Naive thymus-derived CD4-positive, alpha-beta T cell (primary cell): ENCODE measurements at regions not wholly inside any gene's neighbourhood (a gene's known extent, or its start where the extent isn't known, plus 50 kb on each side); places are given as distances from the start of the nearest gene placed in this dataset.

ENCODE experiments used
- ATAC-seq: fragments of 150-1000 bp; cut with Tn5 transposase; 2 replicates; pipeline ENCODE4 v1.10.0; 2021; ENCODE audit warnings: mild to moderate bottlenecking, moderate library complexity
- CTCF ChIA-PET: fragments of 350-600 bp; sonication (Branson Sonifier 250); formaldehyde crosslinking; loops from one replicate; lab custom pipeline; 2021; ENCODE audit warnings: antibody characterized with exemption; lab: Charles Lee
- POLR2A ChIA-PET: fragments of 350-600 bp; sonication (Branson Sonifier 250); formaldehyde crosslinking; loops from one replicate; lab custom pipeline; 2021; ENCODE audit warnings: antibody characterized with exemption, inconsistent platforms; lab: Charles Lee
- DNase-seq, 9 donors: peaks; one replicate each; pipeline versions ENCODE4 v3.0.0 to v3.0.0-alpha.2; 2020 to 2022; ENCODE audit warnings: mixed read lengths in 1 of 9
- H3K27ac ChIP-seq: one replicate; pipeline ENCODE4 v1.7.0; 2013; ENCODE audit warnings: mild to moderate bottlenecking, low read depth, low read length, moderate library complexity
- H3K27me3 ChIP-seq, 2 donors: one replicate each; pipeline ENCODE4 v1.7.0; 2013; ENCODE audit warnings: low read length in 2 of 2, mild to moderate bottlenecking in 2 of 2, moderate library complexity in 2 of 2; ENCODE audit not compliant: control insufficient read depth in 2 of 2, insufficient read depth in 2 of 2
- H3K36me3 ChIP-seq, 3 experiments: 1 replicate in 2 of 3; 2 replicates in 1 of 3; pipeline ENCODE4 v1.7.0; 2013; ENCODE audit warnings: low read length in 3 of 3, mild to moderate bottlenecking in 3 of 3, moderate library complexity in 1 of 3; ENCODE audit not compliant: insufficient read depth in 3 of 3, control insufficient read depth in 2 of 3
- H3K4me1 ChIP-seq, 2 donors: one replicate each; pipeline ENCODE4 v1.7.0; 2013; ENCODE audit warnings: low read length in 2 of 2, mild to moderate bottlenecking in 2 of 2, moderate library complexity in 1 of 2; ENCODE audit not compliant: control insufficient read depth in 2 of 2, insufficient read depth in 2 of 2
- H3K4me3 ChIP-seq: 2 replicates; pipeline ENCODE4 v1.7.0; 2013; ENCODE audit warnings: mild to moderate bottlenecking, low read length
- H3K9me3 ChIP-seq, 3 experiments: 1 replicate in 2 of 3; 2 replicates in 1 of 3; pipeline ENCODE4 v1.7.0; 2013; ENCODE audit warnings: low read length in 3 of 3; ENCODE audit not compliant: control insufficient read depth in 2 of 3
- H3K27ac Mint-ChIP-seq, 9 donors: one replicate each; pipeline ENCODE4 v1.8.0; 2020 to 2022; ENCODE audit warnings: mixed read lengths in 9 of 9, mild to moderate bottlenecking in 8 of 9, moderate library complexity in 5 of 9, inconsistent platforms in 2 of 9
- H3K27me3 Mint-ChIP-seq, 5 donors: one replicate each; pipeline ENCODE4 v1.8.0; 2021 to 2022; ENCODE audit warnings: mixed read lengths in 5 of 5, mild to moderate bottlenecking in 1 of 5
- H3K36me3 Mint-ChIP-seq, 5 donors: one replicate each; pipeline ENCODE4 v1.8.0; 2020 to 2022; ENCODE audit warnings: mixed read lengths in 5 of 5, mild to moderate bottlenecking in 3 of 5, inconsistent platforms in 1 of 5
- H3K4me1 Mint-ChIP-seq, 7 donors: one replicate each; pipeline ENCODE4 v1.8.0; 2020 to 2022; ENCODE audit warnings: mixed read lengths in 7 of 7, mild to moderate bottlenecking in 3 of 7, inconsistent platforms in 1 of 7
- H3K4me3 Mint-ChIP-seq, 10 donors: one replicate each; pipeline ENCODE4 v1.8.0; 2020 to 2022; ENCODE audit warnings: mild to moderate bottlenecking in 10 of 10, mixed read lengths in 10 of 10, moderate library complexity in 6 of 10, inconsistent platforms in 2 of 10
- H3K9me3 Mint-ChIP-seq, 11 donors: one replicate each; pipeline ENCODE4 v1.8.0; 2020 to 2022; ENCODE audit warnings: mixed read lengths in 11 of 11, mild to moderate bottlenecking in 4 of 11, inconsistent platforms in 1 of 11, moderate library complexity in 1 of 11
- intact Hi-C, 2 donors: fragments of 100-400 bp; cut with micrococcal nuclease; formaldehyde crosslinking; loops; one replicate each; pipeline ENCODE4 v1.15.1; 2023

DNA sequence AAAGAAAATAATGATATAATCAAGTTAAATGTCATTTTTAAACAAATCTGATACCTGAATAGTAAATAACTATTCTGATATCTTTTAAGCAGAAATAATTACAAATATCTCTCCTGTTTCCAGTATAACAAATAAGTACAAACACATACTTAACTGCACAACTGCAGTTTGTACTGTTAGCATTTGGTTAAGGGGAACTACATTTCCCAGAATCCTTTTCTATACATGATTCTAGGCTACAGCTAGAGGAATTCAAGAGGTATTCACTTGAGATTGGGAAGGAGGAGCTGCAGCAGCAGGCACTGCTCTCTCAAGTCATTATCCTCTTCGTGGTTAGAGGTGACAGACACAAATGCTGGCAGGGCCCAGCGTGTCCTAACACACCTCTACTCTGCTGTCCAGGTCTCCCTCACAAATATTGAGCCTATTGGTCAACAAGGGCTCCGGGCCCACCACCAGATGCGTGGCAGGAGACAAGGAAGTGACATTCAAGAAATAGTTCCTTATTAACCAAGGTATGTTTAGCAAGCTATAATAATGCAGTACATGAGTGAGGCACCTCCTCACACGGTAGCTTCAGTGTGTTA, 255.1 kb upstream of the MKLN1 start:
- no peak overlapping the region for H3K4me3 ChIP-seq
- DNase-seq (peak in 2 of 9 donors; percentile 20 to 35), ATAC-seq (peak; percentile 38)
- peaks cover 0 to 16% (median 5%) of the 10 kb centered on the region in 3 experiments for H3K36me3 ChIP-seq
- Mint-ChIP-seq H3K27me3 (no peaks in the 10 kb centered on the region), H3K4me1 (peaks cover 27 to 65% (median 50%) of the 10 kb centered on the region in 7 donors), H3K4me3 (peak overlapping the region in 7 of 10 donors; percentile 12 to 54 (median 44)), H3K27ac (peak overlapping the region in 7 of 9 donors; percentile 19 to 86 (median 50)), H3K36me3 (peaks cover 0 to 30% (median 11%) of the 10 kb centered on the region in 5 donors), H3K9me3 (no peaks in the 10 kb centered on the region)
- ChIA-PET CTCF (no interaction called here), POLR2A (interaction anchor here (0.6 to 1.3 kb wide), 3 partner anchors 10 to 255 kb away, joined by 3 read pairs; partner anchors contain the start of gene MKLN1)
- H3K9me3 ChIP-seq, result no peaks in the 10 kb centered on the region
- no peak overlapping the region for H3K27ac ChIP-seq
- H3K27me3 ChIP-seq, result no peaks in the 10 kb centered on the region
- intact Hi-C loops, result no loop called here
- H3K4me1 ChIP-seq, result peaks cover 33 to 68% of the 10 kb centered on the region in 2 donors

DNA sequence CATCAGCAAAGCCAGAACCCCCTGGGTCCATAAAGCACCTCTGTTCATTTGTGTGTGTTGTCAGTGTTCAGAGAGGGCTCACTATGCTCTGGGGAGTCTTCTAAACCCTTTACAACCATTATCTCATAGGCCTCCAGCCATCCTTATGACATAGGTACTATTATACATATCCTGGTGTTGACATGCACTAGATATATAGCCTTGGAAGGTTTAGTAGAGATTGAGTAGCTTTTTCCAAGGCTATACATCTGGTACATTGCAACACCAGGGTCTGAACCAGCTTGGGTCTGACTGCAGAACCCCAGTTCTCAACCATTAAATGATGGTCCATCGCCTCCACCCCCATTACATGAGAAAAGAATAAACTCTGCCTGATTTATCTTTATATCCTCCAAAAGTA, 253.6 kb upstream of the MKLN1 start:
- Histone ChIP-seq H3K27ac (no peak overlapping the region), H3K36me3 (peaks cover 0 to 11% (median 5%) of the 10 kb centered on the region in 3 experiments), H3K4me3 (no peak overlapping the region), H3K9me3 (no peaks in the 10 kb centered on the region), H3K27me3 (no peaks in the 10 kb centered on the region), H3K4me1 (peaks cover 20 to 60% of the 10 kb centered on the region in 2 donors)
- peaks cover 0 to 26% (median 11%) of the 10 kb centered on the region in 5 donors for H3K36me3 Mint-ChIP-seq
- intact Hi-C loops, result loop anchor here in 1 of 2 donors (2.0 kb wide), 2 partner anchors 13 to 17 kb away; no protein-coding TSS in a partner anchor
- no peaks in the 10 kb centered on the region for H3K27me3 Mint-ChIP-seq
- peak overlapping the region in 5 of 10 donors; percentile 4 to 37 (median 6) for H3K4me3 Mint-ChIP-seq
- no peak for DNase-seq
- H3K27ac Mint-ChIP-seq, result peak overlapping the region in 7 of 9 donors; percentile 15 to 81 (median 63)
- no peaks in the 10 kb centered on the region for H3K9me3 Mint-ChIP-seq
- H3K4me1 Mint-ChIP-seq, result peaks cover 12 to 51% (median 38%) of the 10 kb centered on the region in 7 donors
- ChIA-PET CTCF (interaction anchor here (0.6 kb wide), 1 partner anchor 198 kb away, joined by 3 read pairs; no protein-coding TSS in a partner anchor), POLR2A (interaction anchor here (0.7 to 1.5 kb wide), 2 partner anchors 33 to 94 kb away, joined by 3 to 4 read pairs; no protein-coding TSS in a partner anchor)
- ATAC-seq, result peak; percentile 11

DNA sequence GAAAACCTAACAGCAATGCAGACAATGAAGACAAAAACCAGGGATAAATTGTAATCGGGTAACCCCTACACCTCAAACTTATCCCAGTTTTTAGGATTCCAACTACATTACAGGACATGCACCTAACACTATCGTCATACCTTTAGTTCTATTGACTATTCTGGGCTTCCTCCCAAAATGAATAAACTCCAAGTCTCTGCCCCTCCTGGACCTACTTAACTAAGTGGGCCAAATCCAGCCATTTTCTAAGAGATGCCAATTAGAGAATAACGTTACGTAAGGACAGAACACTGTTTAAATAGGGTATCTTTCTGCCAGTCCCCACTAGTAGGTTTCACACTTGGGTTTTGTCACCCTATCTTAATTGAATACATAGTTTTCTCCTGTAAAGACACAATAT, 253.1 kb upstream of the MKLN1 start:
- Histone ChIP-seq H3K27ac (no peak overlapping the region), H3K36me3 (peaks cover 0 to 11% (median 5%) of the 10 kb centered on the region in 3 experiments), H3K4me3 (no peak overlapping the region), H3K9me3 (no peaks in the 10 kb centered on the region), H3K4me1 (peaks cover 17 to 65% of the 10 kb centered on the region in 2 donors), H3K27me3 (no peaks in the 10 kb centered on the region)
- Mint-ChIP-seq H3K27me3 (no peaks in the 10 kb centered on the region), H3K36me3 (peaks cover 0 to 26% (median 11%) of the 10 kb centered on the region in 5 donors), H3K4me3 (peak overlapping the region in 2 of 10 donors; percentile 4 to 5), H3K4me1 (peaks cover 7 to 46% (median 33%) of the 10 kb centered on the region in 7 donors), H3K9me3 (no peaks in the 10 kb centered on the region), H3K27ac (peak overlapping the region in 7 of 9 donors; percentile 1 to 81 (median 60))
- ATAC-seq (no peak), DNase-seq (no peak)
- intact Hi-C loops, result loop anchor here in 1 of 2 donors (2.0 kb wide), 2 partner anchors 14 to 16 kb away; no protein-coding TSS in a partner anchor
- POLR2A ChIA-PET, result interaction anchor here (0.7 to 1.5 kb wide), 2 partner anchors 32 to 95 kb away, joined by 3 to 4 read pairs; no protein-coding TSS in a partner anchor
- CTCF ChIA-PET, result no interaction called here

DNA sequence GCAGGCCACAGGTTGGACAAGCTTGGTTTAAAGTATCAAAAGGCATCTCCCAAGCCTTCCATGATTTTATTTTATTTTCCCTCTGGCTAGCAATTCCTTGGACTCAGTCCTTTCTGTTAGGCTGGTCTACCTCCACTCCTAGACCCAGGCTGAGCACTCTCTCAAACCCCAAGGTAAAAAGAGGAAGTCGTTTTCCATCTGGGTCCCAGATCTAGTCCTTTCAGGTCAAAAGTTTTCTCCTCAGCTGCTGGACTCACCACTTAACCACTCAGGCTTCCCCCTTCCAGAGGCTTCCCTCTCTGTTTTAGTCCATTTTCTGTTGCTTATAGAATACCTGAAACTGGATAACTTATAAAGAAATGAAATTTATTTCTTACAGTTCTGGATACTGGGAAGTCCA, 252.3 kb upstream of the MKLN1 start:
- CTCF ChIA-PET, result interaction anchor here (0.6 to 1.0 kb wide), 2 partner anchors 9 to 12 kb away, joined by 3 to 4 read pairs; no protein-coding TSS in a partner anchor
- peaks cover 0 to 26% (median 11%) of the 10 kb centered on the region in 5 donors for H3K36me3 Mint-ChIP-seq
- POLR2A ChIA-PET, result interaction anchor here (1.5 kb wide), 1 partner anchor 32 kb away, joined by 4 read pairs; no protein-coding TSS in a partner anchor

DNA sequence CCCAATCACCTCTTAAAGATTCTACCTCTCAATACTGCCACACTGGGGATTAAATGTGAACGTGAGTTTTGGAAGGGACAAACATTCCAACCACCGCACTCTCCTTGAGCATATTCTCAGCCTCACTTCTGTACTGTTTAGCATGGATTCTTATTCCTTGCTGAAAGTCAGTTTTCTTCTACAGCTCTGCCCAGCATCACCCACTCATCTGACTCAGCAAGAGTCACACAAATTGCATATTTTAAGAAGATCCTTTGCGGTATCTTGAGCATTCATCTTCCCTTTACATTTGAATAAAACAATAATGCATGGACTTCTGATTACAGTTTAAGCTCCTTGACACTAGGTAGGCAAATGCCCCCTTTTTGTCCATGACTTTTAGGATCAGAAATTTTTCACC, 251.6 kb upstream of the MKLN1 start:
- Mint-ChIP-seq H3K36me3 (peaks cover 0 to 26% (median 11%) of the 10 kb centered on the region in 5 donors), H3K27me3 (no peaks in the 10 kb centered on the region), H3K4me1 (peaks cover 0 to 37% (median 23%) of the 10 kb centered on the region in 7 donors), H3K27ac (peak overlapping the region in 6 of 9 donors; percentile 12 to 95 (median 66)), H3K9me3 (no peaks in the 10 kb centered on the region), H3K4me3 (peak overlapping the region in 3 of 10 donors; percentile 3 to 24 (median 12))
- Histone ChIP-seq H3K27ac (no peak overlapping the region), H3K4me3 (no peak overlapping the region), H3K27me3 (no peaks in the 10 kb centered on the region), H3K9me3 (no peaks in the 10 kb centered on the region), H3K36me3 (peaks cover 0 to 11% (median 5%) of the 10 kb centered on the region in 3 experiments), H3K4me1 (peaks cover 17 to 67% of the 10 kb centered on the region in 2 donors)
- no peak for ATAC-seq
- no peak for DNase-seq
- POLR2A ChIA-PET, result no interaction called here
- CTCF ChIA-PET, result interaction anchor here (1.0 kb wide), 1 partner anchor 10 kb away, joined by 3 read pairs; no protein-coding TSS in a partner anchor
- intact Hi-C loops, result no loop called here

More for the DNA sequence above, 252.3 kb upstream of the MKLN1 start:
- peaks cover 17 to 67% of the 10 kb centered on the region in 2 donors for H3K4me1 ChIP-seq
- no peak overlapping the region for H3K4me3 ChIP-seq
- no peaks in the 10 kb centered on the region for H3K9me3 ChIP-seq
- H3K27ac Mint-ChIP-seq, result peak overlapping the region in 7 of 9 donors; percentile 8 to 95 (median 67)
- ATAC-seq, result no peak
- no peaks in the 10 kb centered on the region for H3K9me3 Mint-ChIP-seq
- no peak overlapping the region for H3K4me3 Mint-ChIP-seq
- intact Hi-C loops, result loop anchor here in 1 of 2 donors (2.0 kb wide), 2 partner anchors 15 kb away; no protein-coding TSS in a partner anchor
- peaks cover 0 to 11% (median 5%) of the 10 kb centered on the region in 3 experiments for H3K36me3 ChIP-seq
- H3K27me3 ChIP-seq, result no peaks in the 10 kb centered on the region
- H3K27me3 Mint-ChIP-seq, result no peaks in the 10 kb centered on the region
- H3K27ac ChIP-seq, result no peak overlapping the region
- DNase-seq, result no peak
- peaks cover 3 to 39% (median 26%) of the 10 kb centered on the region in 7 donors for H3K4me1 Mint-ChIP-seq

DNA sequence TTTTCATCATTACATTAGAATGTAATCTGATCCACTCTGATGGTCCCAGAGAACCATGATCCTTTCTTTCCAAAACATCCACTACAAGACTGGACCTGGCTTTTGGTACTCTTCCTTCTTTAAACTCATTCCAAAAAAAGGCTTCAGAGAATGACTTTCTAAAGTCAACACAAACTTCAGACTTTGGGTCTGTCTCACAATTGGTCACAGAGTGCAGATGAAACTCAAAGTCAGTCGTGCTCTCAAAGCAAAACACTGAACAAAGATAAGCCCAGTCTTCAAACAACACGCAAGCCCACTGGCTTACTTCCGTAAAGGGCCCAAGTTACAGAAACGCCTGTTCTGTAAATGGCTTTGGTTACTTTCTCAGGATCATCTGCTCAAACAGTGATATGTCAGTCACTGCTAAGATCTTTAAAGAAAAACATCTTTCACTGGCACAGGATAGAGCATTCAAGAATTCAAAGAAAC, 250.9 kb upstream of the MKLN1 start:
- no peak for ATAC-seq
- intact Hi-C loops, result no loop called here
- Histone ChIP-seq H3K27ac (no peak overlapping the region), H3K36me3 (peaks cover 0 to 11% (median 5%) of the 10 kb centered on the region in 3 experiments), H3K4me3 (no peak overlapping the region), H3K4me1 (peaks cover 17 to 67% of the 10 kb centered on the region in 2 donors), H3K27me3 (no peaks in the 10 kb centered on the region), H3K9me3 (no peaks in the 10 kb centered on the region)
- H3K27me3 Mint-ChIP-seq, result no peaks in the 10 kb centered on the region
- H3K9me3 Mint-ChIP-seq, result no peaks in the 10 kb centered on the region
- H3K36me3 Mint-ChIP-seq, result peaks cover 0 to 26% (median 11%) of the 10 kb centered on the region in 5 donors
- peak overlapping the region in 6 of 9 donors; percentile 12 to 95 (median 69) for H3K27ac Mint-ChIP-seq
- CTCF ChIA-PET, result no interaction called here
- peak overlapping the region in 6 of 10 donors; percentile 3 to 70 (median 58) for H3K4me3 Mint-ChIP-seq
- POLR2A ChIA-PET, result no interaction called here
- DNase-seq, result no peak
- H3K4me1 Mint-ChIP-seq, result peaks cover 4 to 36% (median 22%) of the 10 kb centered on the region in 7 donors
